Ovary (tissue), 7 donors: ENCODE measurements at regions not wholly inside any gene's neighbourhood (a gene's known extent, or its start where the extent isn't known, plus 50 kb on each side); places are given as distances from the start of the nearest gene placed in this dataset.

ENCODE experiments used
- DNase-seq, 5 donors: peaks; one replicate each; pipeline ENCODE4 v3.0.0-alpha.2; 2019 to 2020
- H3K27ac ChIP-seq, 2 donors: fragments of 200-600 bp; one replicate each; pipeline versions ENCODE4 v1.5.1 to v1.8.0; 2019 to 2022
- H3K27me3 ChIP-seq: fragments of 200-600 bp; one replicate; pipeline ENCODE4 v1.8.0; 2022
- H3K36me3 ChIP-seq: fragments of 200-600 bp; sonication (generic); one replicate; pipeline ENCODE4 v1.5.1; 2019
- H3K4me1 ChIP-seq: one replicate; pipeline ENCODE4 v1.8.1; 2013; ENCODE audit warnings: mild to moderate bottlenecking, moderate library complexity; ENCODE audit not compliant: insufficient read depth
- H3K4me3 ChIP-seq: fragments of 200-600 bp; sonication (generic); one replicate; pipeline ENCODE4 v1.5.1; 2017
- H3K9me3 ChIP-seq, 2 donors: fragments of 200-600 bp in 1 of 2; sonication (generic) in 1 of 2; one replicate each; pipeline versions ENCODE4 v1.5.1 to v1.8.1; 2013 to 2019; ENCODE audit warnings: mild to moderate bottlenecking in 1 of 2, moderate library complexity in 1 of 2
- CTCF ChIP-seq, 3 donors: fragments of 450-650 bp in 2 of 3; fragments of 200-600 bp in 1 of 3; IDR thresholded peaks; one replicate each; pipeline versions ENCODE4 v1.5.1 to v1.8.0; 2016 to 2022; ENCODE audit warnings: antibody characterized with exemption in 3 of 3, mild to moderate bottlenecking in 1 of 3
- EP300 ChIP-seq: sonication (generic); formaldehyde crosslinking; IDR thresholded peaks from one replicate; pipeline ENCODE4 v1.6.1; 2017; ENCODE audit warnings: antibody characterized with exemption
- POLR2A ChIP-seq: fragments of 450-650 bp; IDR thresholded peaks from one replicate; pipeline ENCODE4 v1.6.1; 2017; ENCODE audit warnings: antibody characterized with exemption, mild to moderate bottlenecking, moderate library complexity
- WGBS, 3 donors: extraction: QIAGEN DNeasy Blood & Tissue Kit in 1 of 3; methylation state at CpG; one replicate each; pipeline versions ENCODE4 v1.1.5 to v1.1.7; 2013 to 2017; 5-methylcytosine and 5-hydroxymethylcytosine counted together
- intact Hi-C, 4 donors: fragments of 100-400 bp; cut with DNase I; formaldehyde crosslinking; loops; one replicate each; pipeline versions ENCODE4 v1.11.0 to v1.15.1; 2022 to 2023
- donor health status: DM: no; HTN: no; CAD: no; lungs with moderate emphysema.
- donor health status: DM: no; HTN: no; CAD: no.
- donor health status: Bipolar disorder and iron deficiency.
- donor health status: DM: no; HTN: no; CAD: no.
- donor health status: DM: yes; HTN: yes; CAD: no.

- no peak for TF ChIP-seq POLR2A
- no peak for TF ChIP-seq CTCF (IDR thresholded peaks at IDR 0.05)
- no peak for TF ChIP-seq EP300
- Histone ChIP-seq H3K4me3 (no peak overlapping the region), H3K4me1 (no peaks in the 10 kb centered on the region), H3K27me3 (no peaks in the 10 kb centered on the region), H3K27ac (no peak overlapping the region), H3K36me3 (no peaks in the 10 kb centered on the region), H3K9me3 (no peaks in the 10 kb centered on the region)
- no peak for DNase-seq
- intact Hi-C loops: no loop called here
- WGBS, 3 donors: 40 to 47% (median 45%) methylated on average over 3 of the region's 3 CpGs
Observed at GRCh38 chr7:97506728-97507127, 225.2 kb upstream of the TAC1 start.

DNA sequence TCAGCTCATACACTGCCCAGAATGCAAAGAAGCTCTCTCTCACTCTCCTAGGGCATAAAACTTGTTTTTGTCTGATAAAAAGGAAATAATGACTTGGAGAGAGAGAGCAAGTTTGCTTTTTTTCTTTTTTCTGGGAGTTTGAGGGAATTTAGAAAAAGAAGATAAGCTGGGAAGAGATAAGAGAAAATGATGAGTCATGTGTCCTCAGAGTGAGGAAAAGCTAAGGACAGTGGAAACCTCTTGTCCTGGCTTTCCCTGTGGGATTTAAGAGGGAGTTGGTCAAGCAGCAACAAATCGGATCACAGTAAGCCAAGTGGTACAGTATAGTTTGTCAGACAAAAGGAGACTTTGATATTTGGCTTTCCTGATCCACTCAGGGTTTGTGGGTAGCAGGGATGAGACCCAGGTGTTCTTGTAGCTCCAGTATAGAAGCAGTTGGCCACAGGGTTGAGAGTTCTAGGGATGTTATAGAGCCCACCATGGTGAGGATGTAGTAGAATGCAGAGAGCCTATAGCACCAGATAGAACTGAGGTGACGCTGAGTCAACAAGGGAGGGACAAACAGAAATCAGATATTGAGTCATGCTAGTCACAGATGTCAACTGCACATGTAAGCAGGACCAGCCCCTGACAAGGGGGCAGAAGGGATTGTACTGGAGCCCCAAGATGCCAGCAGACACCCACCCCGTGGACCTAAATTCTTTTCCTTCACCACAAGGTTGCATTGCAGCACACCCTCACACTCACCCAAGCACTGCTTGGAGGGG lies 219.3 kb upstream of the TAC1 start:
- WGBS, 3 donors: 61 to 75% (median 72%) methylated on average over 3 of the region's 3 CpGs
- intact Hi-C loops: no loop called here

GRCh38 chr7:97513326-97513725 lies 218.6 kb upstream of the TAC1 start:
- Histone ChIP-seq H3K36me3 (no peaks in the 10 kb centered on the region), H3K27me3 (no peaks in the 10 kb centered on the region), H3K9me3 (no peaks in the 10 kb centered on the region), H3K27ac (no peak overlapping the region), H3K4me3 (no peak overlapping the region), H3K4me1 (no peaks in the 10 kb centered on the region)
- intact Hi-C loops: no loop called here
- no peak for DNase-seq
- no peak for TF ChIP-seq POLR2A
- no peak for TF ChIP-seq EP300
- no peak for TF ChIP-seq CTCF (IDR thresholded peaks at IDR 0.05)

More for the DNA sequence above, 219.3 kb upstream of the TAC1 start:
- Histone ChIP-seq H3K36me3 (no peaks in the 10 kb centered on the region), H3K9me3 (no peaks in the 10 kb centered on the region), H3K4me1 (no peaks in the 10 kb centered on the region), H3K27me3 (no peaks in the 10 kb centered on the region), H3K4me3 (no peak overlapping the region), H3K27ac (no peak overlapping the region)
- no peak for DNase-seq
- TF ChIP-seq POLR2A: no peak
- no peak for TF ChIP-seq CTCF (IDR thresholded peaks at IDR 0.05)
- no peak for TF ChIP-seq EP300

DNA sequence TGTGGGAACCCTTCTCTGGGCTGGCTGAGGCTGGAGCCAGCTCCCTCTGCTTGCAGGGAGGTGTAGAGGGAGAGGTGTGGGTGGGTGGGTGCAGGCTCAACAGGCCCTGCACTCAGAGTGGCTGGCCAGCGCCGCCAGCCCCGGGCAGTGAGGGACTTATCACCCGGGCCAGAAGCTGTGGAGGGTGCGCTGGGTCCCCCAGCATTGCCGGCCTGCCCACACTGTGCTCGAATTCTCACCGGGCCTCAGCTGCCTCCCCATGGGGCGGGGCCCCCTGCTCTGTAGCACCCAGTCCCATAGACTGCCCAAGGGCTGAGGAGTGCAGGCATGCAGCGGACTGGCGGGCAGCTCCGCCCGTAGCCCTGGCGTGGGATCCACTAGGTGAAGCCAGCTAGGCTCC lies 190.7 kb upstream of the TAC1 start:
- Histone ChIP-seq H3K36me3 (no peaks in the 10 kb centered on the region), H3K9me3 (no peaks in the 10 kb centered on the region), H3K4me3 (no peak overlapping the region), H3K27me3 (no peaks in the 10 kb centered on the region), H3K27ac (no peak overlapping the region), H3K4me1 (no peaks in the 10 kb centered on the region)
- DNase-seq: no peak
- 92 to 94% (median 93%) methylated on average over 12 to 14 of the region's 14 CpGs for WGBS, 3 donors
- intact Hi-C loops: no loop called here
- TF ChIP-seq EP300: no peak
- TF ChIP-seq POLR2A: no peak
- TF ChIP-seq CTCF (IDR thresholded peaks at IDR 0.05): no peak
